ENCODE measurements at regions not wholly inside any gene's neighbourhood (a gene's known extent, or its start where the extent isn't known, plus 50 kb on each side); places are given as distances from the start of the nearest gene placed in this dataset.
A peak's percentile ranks its signal among the peaks of the same experiment; 100 is the strongest.
"Not testable (repeated sequence)": the region's sequence is repeated elsewhere in the genome, so short reads cannot be mapped to it uniquely, and the experiment has no call there.

DNA sequence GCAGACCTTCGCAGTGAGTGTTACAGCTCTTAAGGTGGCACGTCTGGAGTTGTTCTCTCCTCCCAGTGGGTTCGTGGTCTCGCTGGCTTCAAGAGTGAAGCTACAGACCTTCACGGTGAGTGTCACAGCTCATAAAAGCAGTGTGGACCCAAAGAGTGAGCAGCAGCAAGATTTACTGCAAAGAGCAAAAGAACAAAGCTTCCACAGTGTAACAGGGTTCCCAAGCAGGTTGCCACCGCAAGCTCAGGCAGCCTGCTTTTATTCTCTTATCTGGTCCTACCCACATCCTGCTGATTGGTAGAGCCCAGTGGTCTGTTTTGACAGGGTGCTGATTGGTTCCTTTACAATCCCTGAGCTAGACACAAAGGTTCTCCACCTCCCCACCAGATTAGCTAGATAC is 886.1 kb downstream of the KCNT2 start:
- H3K79me2 ChIP-seq; H3K9me3 ChIP-seq (ENCODE audit: low read depth); H3K4me1 ChIP-seq (ENCODE audit: insufficient read depth); H3K4me3 ChIP-seq; H3K9me2 ChIP-seq (replicated peaks; ENCODE audit: insufficient read depth); H4K20me1 ChIP-seq (ENCODE audit: insufficient read depth, poor library complexity, severe bottlenecking); H3K4me2 ChIP-seq; H3K36me3 ChIP-seq (replicated peaks; ENCODE audit: insufficient read depth, low read depth); DNase-seq (ENCODE audit: low spot score); H2AFZ ChIP-seq; H3K27me3 ChIP-seq; H3K27ac ChIP-seq: not testable (repeated sequence)
- 87% methylated on average over 6 of the region's 6 CpGs for WGBS (ENCODE audit: low lambda C conversion rate, missing lambda C conversion rate)

DNA sequence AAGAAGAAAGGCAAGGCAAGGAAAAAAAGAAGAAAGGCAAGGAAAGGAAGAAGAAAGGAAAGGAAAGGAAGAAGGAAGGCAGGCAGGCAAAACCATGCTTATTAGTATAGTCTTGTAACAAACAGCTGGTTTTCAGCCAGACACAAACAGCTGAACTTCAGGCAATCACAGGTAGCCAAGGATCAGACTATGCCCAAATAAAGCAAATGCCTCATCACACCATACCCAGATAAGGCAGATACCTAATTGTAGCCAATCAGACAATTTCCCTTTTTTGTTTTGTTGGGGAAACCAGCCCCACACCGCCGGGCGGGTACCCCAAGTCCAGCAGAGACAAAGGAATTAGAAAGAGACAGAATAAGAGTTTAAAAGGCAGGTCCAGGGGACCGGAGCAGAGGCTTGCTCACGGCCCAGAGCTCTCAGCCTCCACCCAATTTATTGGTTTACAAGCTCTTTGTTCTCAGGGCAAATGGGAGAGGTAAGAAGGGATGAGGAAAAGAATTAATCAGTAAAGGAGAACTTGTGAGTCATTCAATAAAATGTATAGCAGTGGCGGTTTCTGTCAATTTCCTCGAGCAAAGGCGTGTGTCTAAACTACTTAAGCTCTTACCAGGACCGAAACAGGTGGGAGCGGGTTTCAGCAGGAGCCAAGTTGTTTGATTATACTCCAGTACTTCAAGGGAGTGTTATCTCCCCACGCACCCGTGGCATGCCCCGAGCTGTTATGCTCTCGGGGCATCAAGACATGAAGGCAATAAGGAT is 886.8 kb downstream of the KCNT2 start:
- WGBS (ENCODE audit: low lambda C conversion rate, missing lambda C conversion rate) = 71% methylated on average over 14 of the region's 14 CpGs
- H3K4me2 ChIP-seq = peak overlapping the region; percentile 41
- H3K79me2 ChIP-seq = no peaks in the 10 kb centered on the region
- TF ChIP-seq EZH2phosphoT487 (IDR thresholded peaks at IDR 0.05; ENCODE audit: low read depth, severe bottlenecking, unreplicated experiment) (no peak), EZH2 (IDR thresholded peaks at IDR 0.05; ENCODE audit: borderline replicate concordance) (no peak)
- TF ChIP-seq, protein P1, sequence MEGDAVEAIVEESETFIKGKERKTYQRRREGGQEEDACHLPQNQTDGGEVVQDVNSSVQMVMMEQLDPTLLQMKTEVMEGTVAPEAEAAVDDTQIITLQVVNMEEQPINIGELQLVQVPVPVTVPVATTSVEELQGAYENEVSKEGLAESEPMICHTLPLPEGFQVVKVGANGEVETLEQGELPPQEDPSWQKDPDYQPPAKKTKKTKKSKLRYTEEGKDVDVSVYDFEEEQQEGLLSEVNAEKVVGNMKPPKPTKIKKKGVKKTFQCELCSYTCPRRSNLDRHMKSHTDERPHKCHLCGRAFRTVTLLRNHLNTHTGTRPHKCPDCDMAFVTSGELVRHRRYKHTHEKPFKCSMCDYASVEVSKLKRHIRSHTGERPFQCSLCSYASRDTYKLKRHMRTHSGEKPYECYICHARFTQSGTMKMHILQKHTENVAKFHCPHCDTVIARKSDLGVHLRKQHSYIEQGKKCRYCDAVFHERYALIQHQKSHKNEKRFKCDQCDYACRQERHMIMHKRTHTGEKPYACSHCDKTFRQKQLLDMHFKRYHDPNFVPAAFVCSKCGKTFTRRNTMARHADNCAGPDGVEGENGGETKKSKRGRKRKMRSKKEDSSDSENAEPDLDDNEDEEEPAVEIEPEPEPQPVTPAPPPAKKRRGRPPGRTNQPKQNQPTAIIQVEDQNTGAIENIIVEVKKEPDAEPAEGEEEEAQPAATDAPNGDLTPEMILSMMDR (IDR thresholded peaks at IDR 0.05; ENCODE audit: poor library complexity) = no peak
- H3K27ac ChIP-seq = no peak overlapping the region
- no peaks in the 10 kb centered on the region for H3K27me3 ChIP-seq
- H3K4me3 ChIP-seq = no peak overlapping the region
- H2AFZ ChIP-seq = no peak overlapping the region
- no peaks in the 10 kb centered on the region for H3K9me2 ChIP-seq (replicated peaks; ENCODE audit: insufficient read depth)
- H3K36me3 ChIP-seq (replicated peaks; ENCODE audit: insufficient read depth, low read depth) = no peaks in the 10 kb centered on the region
- H3K9me3 ChIP-seq (ENCODE audit: low read depth) = no peaks in the 10 kb centered on the region
- DNase-seq (ENCODE audit: low spot score) = no peak
- no peaks in the 10 kb centered on the region for H3K4me1 ChIP-seq (ENCODE audit: insufficient read depth)
- H4K20me1 ChIP-seq (ENCODE audit: insufficient read depth, poor library complexity, severe bottlenecking) = no peaks in the 10 kb centered on the region

DNA sequence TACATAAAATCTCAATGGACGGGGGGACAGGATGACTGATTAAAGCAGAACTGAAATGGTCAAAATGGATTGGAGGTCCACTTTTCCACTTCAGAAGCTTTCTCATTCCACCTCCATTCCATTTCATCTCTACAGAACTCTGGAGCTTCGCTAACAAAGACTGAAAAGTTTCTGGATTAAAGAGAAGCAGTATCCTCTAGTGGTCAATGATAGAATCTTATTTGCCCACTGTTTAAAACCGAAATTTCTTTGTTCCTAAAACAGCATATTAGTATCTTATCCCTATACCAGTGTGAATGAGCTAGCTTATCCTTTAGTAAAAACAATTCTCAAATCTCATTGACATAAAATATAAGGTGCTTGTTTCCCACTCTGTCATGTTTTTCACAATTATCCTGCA is 890.6 kb downstream of the KCNT2 start:
- H3K4me1 ChIP-seq (ENCODE audit: insufficient read depth) = no peaks in the 10 kb centered on the region
- no peaks in the 10 kb centered on the region for H4K20me1 ChIP-seq (ENCODE audit: insufficient read depth, poor library complexity, severe bottlenecking)
- H3K79me2 ChIP-seq = no peaks in the 10 kb centered on the region
- H3K36me3 ChIP-seq (replicated peaks; ENCODE audit: insufficient read depth, low read depth) = no peaks in the 10 kb centered on the region
- WGBS (ENCODE audit: low lambda C conversion rate, missing lambda C conversion rate) = 51% methylated on average over 3 of the region's 3 CpGs
- H2AFZ ChIP-seq = no peak overlapping the region
- H3K27me3 ChIP-seq = no peaks in the 10 kb centered on the region
- no peaks in the 10 kb centered on the region for H3K9me2 ChIP-seq (replicated peaks; ENCODE audit: insufficient read depth)
- H3K9me3 ChIP-seq (ENCODE audit: low read depth) = no peaks in the 10 kb centered on the region
- H3K27ac ChIP-seq = no peak overlapping the region
- no peak overlapping the region for H3K4me2 ChIP-seq
- TF ChIP-seq, protein P1 (IDR thresholded peaks at IDR 0.05; ENCODE audit: poor library complexity) = peak; percentile 55
- no peak for TF ChIP-seq EZH2phosphoT487 (IDR thresholded peaks at IDR 0.05; ENCODE audit: low read depth, severe bottlenecking, unreplicated experiment)
- peak; percentile 16 for DNase-seq (ENCODE audit: low spot score)
- no peak overlapping the region for H3K4me3 ChIP-seq

DNA sequence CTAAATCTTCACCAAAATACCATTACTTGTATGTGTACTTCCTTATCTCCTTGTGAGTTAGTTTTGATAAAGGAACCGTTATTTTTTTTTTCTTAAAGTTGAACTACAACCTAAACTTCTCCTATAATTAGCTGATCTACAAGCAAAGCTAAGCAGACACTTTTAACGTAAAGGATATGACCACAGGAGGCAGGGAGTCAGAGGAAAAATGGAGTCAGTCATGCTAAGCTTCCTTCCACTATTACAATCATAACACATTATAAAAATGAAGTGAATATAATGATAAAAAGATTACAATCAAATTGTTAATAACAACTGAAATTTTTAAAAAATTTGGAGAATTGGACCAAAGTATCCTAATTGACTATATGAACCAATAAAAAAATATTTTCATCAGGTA is 892.6 kb downstream of the KCNT2 start:
- H3K9me3 ChIP-seq (ENCODE audit: low read depth) = no peaks in the 10 kb centered on the region
- H3K79me2 ChIP-seq = no peaks in the 10 kb centered on the region
- no peaks in the 10 kb centered on the region for H3K27me3 ChIP-seq
- H4K20me1 ChIP-seq (ENCODE audit: insufficient read depth, poor library complexity, severe bottlenecking) = no peaks in the 10 kb centered on the region
- H3K4me3 ChIP-seq = no peak overlapping the region
- no peaks in the 10 kb centered on the region for H3K36me3 ChIP-seq (replicated peaks; ENCODE audit: insufficient read depth, low read depth)
- no peak overlapping the region for H3K4me2 ChIP-seq
- H2AFZ ChIP-seq = no peak overlapping the region
- no peaks in the 10 kb centered on the region for H3K4me1 ChIP-seq (ENCODE audit: insufficient read depth)
- WGBS (ENCODE audit: low lambda C conversion rate, missing lambda C conversion rate) = 61% methylated on average over 2 of the region's 2 CpGs
- DNase-seq (ENCODE audit: low spot score) = no peak
- no peak for TF ChIP-seq EZH2 (IDR thresholded peaks at IDR 0.05; ENCODE audit: borderline replicate concordance)
- no peak for TF ChIP-seq EZH2phosphoT487 (IDR thresholded peaks at IDR 0.05; ENCODE audit: low read depth, severe bottlenecking, unreplicated experiment)
- TF ChIP-seq, protein P1 (IDR thresholded peaks at IDR 0.05; ENCODE audit: poor library complexity) = no peak
- no peaks in the 10 kb centered on the region for H3K9me2 ChIP-seq (replicated peaks; ENCODE audit: insufficient read depth)
- H3K27ac ChIP-seq = no peak overlapping the region
